ENCODE measurements at regions not wholly inside any gene's neighbourhood (a gene's known extent, or its start where the extent isn't known, plus 50 kb on each side); places are given as distances from the start of the nearest gene placed in this dataset.
A peak's percentile ranks its signal among the peaks of the same experiment; 100 is the strongest.

GRCh38 chr4:22216278-22216677, 267.7 kb upstream of the KCNIP4 start:
- DNase-seq: no peak

- DNase-seq: no peak
Observed at GRCh38 chr4:22215084-22215483, 266.5 kb upstream of the KCNIP4 start.

DNA sequence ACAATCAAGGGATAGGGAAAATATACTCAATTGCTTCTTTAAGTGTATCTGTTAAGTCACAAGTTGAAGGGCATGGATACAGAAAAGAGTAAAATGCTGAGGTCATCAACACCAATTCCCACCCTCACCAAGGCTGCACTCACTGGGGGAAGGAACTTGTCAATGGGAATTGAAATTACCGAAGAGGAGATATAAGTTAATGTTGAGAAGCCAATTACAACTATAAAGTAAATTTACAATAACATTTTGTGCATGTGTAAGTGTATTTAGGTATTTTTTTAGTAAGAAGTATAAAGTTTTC, 255.1 kb upstream of the KCNIP4 start:
- DNase-seq: no peak

DNA sequence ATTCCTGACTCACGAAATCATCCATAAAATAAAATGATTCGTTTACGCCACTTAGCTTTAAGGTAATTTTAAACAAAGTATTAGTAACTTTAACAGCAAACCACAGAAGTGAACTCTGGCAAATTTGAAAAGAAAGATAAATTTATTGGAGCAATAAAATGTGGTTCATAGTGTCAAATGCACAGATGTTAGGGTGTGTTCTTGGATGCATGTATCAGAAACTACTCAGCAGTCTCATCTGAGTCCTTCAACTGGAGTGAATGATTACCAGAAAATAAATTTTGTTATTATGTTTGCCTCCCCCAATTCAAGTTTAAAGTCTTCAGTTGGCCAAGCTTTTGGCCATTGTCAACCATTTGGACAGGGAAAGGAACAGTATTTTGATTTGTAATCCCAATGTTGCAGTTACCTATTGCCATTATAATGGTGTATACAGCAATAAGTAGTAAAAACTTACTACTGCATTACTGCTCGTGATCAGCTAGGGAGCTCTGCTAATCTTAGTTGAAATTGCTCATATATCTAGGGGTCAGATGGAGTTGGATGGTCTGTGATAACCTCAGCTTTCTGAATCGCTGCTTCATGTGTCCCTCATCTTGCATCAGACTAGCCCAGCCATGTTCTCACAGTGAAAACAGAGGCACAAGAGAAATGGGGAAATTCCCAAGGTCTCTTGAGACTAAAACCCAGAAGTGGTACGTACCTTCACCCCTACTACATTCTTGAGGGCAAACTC, 254.6 kb upstream of the KCNIP4 start:
- DNase-seq: no peak

GRCh38 chr4:22202246-22202974, 253.8 kb upstream of the KCNIP4 start:
- no peak for DNase-seq

DNA sequence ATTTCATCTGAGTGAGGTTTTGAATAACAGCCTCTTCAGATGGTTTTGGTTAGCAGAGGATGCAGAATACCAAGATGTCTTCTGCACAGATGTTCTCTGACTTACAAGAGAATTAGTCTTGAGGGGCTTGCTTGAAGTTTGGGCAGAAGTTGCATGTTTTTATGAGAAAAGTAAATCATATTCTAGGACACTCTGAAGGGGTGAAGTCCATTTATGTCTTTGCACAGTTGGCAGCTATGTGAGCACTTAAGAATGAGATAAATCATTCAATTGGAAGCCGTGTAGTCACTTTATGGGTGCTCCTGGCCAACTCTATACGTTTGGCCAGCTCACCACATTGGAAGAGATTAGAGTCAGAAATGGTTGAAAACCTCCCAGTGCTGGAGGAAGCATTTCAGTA, 252.7 kb upstream of the KCNIP4 start:
- no peak for DNase-seq

GRCh38 chr4:22196551-22196950, 248.0 kb upstream of the KCNIP4 start:
- no peak for DNase-seq

DNA sequence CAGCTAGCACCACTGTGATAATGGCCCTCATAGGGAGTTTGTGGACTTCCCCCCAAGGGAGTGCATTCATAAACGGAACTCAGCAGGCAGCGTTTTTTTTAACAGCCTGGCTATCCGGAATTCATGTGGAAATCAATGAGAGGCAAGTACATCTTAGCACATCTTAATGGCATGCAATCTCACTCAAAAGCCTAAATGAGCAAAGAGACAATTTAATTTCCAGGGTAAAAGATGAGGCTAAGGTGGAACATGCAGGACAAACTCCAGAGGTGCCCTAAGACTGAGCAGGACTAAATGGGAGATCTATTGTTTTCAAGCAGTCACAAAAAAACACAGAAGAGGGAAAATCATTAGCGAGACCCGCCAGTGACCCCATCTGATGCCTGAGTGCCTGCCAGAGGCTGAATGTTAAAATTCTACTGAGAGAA, 243.5 kb upstream of the KCNIP4 start:
- DNase-seq: no peak

DNA sequence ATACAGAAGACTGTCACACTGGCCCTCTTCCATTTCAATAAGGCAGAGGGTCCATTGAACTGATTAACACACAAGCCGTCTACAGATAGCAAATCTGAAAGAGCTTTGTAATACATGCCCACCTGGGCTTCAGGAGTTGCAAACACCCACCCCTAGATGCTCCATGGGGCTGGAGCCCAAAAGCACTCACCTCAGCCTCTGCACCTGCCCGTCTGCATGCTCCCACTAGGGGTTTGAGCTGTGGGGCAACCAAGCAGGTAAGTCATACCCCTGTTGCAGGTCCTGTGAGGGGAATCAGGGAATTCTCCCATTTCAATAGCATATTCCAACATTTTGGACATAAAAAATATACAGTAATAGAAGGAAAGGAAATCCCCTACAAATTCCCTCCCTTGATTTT, 243.0 kb upstream of the KCNIP4 start:
- DNase-seq: no peak

- DNase-seq: no peak
Observed at GRCh38 chr4:22190855-22191254, 242.3 kb upstream of the KCNIP4 start.

GRCh38 chr4:22187203-22187820, 238.7 kb upstream of the KCNIP4 start:
- no peak for DNase-seq

DNA sequence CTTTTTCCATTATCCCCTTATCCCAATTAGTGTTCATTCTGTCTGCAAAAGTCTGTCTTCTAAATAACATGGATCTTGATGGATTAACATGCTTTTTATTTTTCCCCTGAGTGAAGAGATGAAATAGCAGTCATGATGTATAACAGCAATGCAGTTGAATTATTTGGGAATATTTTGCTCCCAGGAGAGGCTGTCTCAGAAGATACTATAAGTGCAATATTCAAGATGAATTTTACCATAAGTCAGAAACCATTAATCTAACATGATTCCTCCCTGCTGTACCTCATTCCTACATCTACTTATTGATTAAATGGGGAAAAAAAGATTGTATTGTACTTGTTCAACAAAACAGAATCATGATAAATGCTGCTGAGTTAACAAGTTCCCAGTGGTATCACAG, 233.2 kb upstream of the KCNIP4 start:
- DNase-seq: no peak

- no peak for DNase-seq
Observed at GRCh38 chr4:22179124-22179874, 230.7 kb upstream of the KCNIP4 start.

DNA sequence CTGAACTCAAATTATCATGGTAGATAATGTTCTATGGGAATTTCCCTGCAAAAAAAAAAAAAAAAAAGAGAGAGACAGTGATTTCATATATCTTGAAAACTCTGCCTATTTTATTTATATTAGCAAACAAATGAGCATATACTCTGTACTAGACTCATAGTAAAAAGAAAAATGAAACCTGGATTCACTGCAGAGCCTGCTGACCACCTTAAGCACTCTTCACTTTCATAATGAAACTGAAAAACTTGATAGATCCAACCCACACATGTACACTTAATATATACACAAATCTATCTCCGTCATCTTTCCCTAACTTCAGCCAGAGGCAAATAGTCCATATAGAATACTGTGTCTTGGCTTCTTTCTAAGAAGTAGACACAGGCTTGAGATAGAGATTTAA, 226.1 kb upstream of the KCNIP4 start:
- DNase-seq: no peak

DNA sequence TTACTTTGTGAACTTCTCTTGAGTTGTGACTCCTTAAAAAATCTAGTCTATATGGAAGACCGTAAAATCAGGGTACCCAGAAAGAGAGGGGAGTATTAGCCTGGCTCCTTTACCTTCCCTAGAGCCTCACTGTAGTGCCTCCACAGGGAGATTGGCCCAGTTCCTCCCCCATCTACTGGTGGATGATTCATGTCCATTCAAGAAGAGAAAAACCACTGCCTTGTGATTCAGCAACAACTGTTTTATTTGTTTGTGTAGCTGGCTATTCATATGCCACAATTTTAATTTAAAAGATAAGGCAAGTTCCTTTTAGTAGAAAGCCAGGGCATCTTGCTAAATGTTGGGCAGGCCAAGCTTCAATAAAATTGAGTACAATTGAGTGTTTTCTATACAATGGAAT, 221.8 kb upstream of the KCNIP4 start:
- no peak for DNase-seq

- DNase-seq: no peak
Observed at GRCh38 chr4:22167201-22167600, 218.6 kb upstream of the KCNIP4 start.

DNA sequence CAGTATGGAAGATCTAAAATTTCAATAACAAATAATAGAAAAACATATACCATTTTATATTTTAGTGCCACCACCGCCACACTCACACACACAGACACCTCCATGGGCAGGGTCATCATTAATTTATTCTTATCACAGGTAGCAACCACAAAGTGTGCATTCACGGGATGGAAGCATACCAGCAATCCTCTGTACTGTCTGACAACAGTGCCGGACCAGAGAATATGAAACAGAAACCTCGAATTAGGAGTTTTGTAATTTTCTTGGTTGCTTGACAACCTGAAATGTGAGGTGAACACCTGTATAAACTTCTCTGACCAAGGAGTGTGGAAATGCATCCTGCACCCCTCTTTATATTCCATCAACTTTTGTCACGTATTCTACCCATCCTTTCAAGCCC, 213.9 kb upstream of the KCNIP4 start:
- no peak for DNase-seq

DNA sequence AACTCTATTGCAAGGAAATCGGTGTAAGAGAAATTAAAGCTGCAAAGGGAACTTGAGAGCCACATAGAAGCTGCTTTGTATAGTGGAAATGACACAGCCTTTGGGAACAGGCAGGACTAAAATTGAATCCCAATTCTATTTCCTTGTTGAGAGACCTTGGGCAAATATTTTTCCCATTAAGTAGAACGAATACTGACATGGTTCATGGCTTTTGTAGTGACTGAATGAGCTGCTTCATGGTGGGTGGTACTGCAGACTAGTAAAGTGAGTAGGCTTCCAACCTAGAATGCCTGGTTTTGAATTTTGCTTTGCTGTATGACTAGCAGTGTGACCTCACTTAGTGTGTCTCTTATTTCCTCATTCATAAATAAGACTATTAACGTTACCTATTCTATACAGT, 182.2 kb upstream of the KCNIP4 start:
- no peak for DNase-seq

GRCh38 chr4:22129454-22130029, 181.0 kb upstream of the KCNIP4 start:
- DNase-seq: peak; percentile 6 to 28 (median 19)

DNA sequence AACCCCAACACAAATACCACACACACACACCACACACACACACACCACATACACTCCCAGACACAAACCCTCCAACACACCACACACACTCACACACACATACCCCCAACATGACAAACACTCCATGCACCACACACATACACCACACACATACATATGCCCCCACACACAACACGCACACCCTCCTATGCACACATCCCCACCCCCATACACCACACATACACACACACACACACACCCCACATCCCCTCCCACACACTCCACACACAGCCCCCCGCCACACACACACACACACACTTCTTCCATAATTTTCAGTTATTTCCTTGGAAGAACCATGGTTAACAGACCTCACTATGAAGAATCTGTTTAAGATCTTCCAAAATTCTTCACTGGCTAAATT, 173.5 kb upstream of the KCNIP4 start:
- no peak for DNase-seq

DNA sequence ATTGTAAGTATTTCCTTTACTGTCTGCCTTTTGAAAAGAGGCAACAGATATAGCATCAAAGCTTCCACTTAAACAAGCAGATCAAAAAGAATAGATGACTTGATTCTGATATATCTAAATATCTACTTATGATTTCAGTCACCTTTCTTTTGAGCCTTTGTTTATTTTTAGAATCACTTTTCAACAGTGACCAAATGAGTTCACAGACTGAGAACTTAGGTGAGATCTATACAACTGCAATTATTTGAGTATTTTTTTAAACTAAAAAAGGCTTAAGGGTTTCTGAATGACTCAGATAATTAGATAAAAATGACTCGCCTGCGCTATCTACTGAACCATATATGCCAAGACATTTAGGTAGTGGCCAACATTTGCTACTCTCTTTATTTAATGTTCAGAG, 166.7 kb upstream of the KCNIP4 start:
- no peak for DNase-seq

GRCh38 chr4:22103768-22104167, 155.2 kb upstream of the KCNIP4 start:
- DNase-seq: no peak

GRCh38 chr4:22099896-22100295, 151.3 kb upstream of the KCNIP4 start:
- DNase-seq: no peak

Data from suppressor macrophage treated with lipopolysaccharide for 1 hour (primary cell).